ENCODE measurements at regions not wholly inside any gene's neighbourhood (a gene's known extent, or its start where the extent isn't known, plus 50 kb on each side); places are given as distances from the start of the nearest gene placed in this dataset.

GRCh38 chr7:155921086-155921803 lies 109.0 kb upstream of the SHH start:
- TF ChIP-seq POLR2A (IDR thresholded peaks at IDR 0.05): no peak
- TF ChIP-seq, protein P1, sequence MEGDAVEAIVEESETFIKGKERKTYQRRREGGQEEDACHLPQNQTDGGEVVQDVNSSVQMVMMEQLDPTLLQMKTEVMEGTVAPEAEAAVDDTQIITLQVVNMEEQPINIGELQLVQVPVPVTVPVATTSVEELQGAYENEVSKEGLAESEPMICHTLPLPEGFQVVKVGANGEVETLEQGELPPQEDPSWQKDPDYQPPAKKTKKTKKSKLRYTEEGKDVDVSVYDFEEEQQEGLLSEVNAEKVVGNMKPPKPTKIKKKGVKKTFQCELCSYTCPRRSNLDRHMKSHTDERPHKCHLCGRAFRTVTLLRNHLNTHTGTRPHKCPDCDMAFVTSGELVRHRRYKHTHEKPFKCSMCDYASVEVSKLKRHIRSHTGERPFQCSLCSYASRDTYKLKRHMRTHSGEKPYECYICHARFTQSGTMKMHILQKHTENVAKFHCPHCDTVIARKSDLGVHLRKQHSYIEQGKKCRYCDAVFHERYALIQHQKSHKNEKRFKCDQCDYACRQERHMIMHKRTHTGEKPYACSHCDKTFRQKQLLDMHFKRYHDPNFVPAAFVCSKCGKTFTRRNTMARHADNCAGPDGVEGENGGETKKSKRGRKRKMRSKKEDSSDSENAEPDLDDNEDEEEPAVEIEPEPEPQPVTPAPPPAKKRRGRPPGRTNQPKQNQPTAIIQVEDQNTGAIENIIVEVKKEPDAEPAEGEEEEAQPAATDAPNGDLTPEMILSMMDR (IDR thresholded peaks at IDR 0.05): no peak

Data from upper lobe of left lung (tissue), 4 donors.